ELF-1 (cell line): ENCODE measurements at regions not wholly inside any gene's neighbourhood (a gene's known extent, or its start where the extent isn't known, plus 50 kb on each side); places are given as distances from the start of the nearest gene placed in this dataset.
A peak's percentile ranks its signal among the peaks of the same experiment; 100 is the strongest.
"Not testable (repeated sequence)": the region's sequence is repeated elsewhere in the genome, so short reads cannot be mapped to it uniquely, and the experiment has no call there.

ENCODE experiments used
- DNase-seq: peaks from one replicate; pipeline ENCODE4 v3.0.0-alpha.2; 2016; ENCODE audit warnings: low read depth, low spot score

DNA sequence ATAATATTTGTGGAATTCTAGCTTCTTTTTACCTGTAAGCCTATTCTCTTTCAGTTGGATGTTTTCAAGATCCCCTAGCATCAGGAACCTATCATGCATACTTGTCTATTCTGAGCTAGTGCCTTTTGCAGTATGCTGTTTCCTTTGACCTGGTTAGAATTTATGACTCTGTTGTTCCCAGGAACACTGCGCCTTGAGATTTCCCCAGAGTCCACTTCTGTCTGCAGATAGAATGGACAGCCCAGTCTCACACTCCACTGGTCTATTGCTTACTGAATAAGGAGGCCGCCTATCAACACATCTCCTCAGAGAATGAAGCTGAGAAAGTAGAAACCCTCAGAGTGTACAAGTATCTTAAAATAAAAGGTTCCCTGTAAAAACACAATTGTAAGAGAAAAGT lies 465.1 kb upstream of the GALNTL6 start:
- DNase-seq = no peak

DNA sequence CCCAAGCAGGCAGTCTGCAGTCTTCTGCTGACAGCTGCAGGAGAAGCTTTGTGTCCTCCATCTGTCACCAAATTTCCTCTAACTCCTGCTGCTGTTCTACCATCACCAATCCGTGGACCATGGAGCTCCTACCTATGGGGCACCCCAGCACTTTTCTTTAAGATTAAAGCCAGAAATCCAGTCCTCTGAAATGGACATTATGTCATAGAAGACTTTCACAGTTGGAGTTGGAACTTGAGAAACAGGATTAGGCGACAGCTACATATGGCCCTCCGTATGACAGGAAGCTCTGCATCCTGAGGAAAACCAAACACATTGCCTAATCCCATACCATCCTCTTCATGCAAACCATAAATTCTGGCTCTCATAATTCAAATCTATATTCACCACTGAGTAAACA lies 470.6 kb upstream of the GALNTL6 start:
- no peak for DNase-seq

DNA sequence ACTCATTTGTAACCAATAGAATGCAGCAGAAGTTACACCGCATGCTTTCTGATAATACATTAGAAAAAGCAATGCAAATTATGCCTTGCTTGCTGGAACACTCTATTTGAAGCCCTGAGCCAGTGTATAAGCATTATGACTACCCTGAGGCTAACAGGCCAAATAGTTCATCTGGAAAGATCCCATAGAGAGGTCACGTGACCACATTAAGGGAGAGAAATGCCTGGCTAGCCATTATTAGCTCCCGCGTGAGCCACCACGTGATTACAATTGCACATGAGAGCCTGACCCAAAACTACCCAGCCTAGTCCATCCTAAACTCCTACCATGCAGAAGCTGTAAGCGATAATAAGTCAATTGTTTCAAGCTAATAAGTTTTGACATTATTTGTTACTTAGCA lies 472.9 kb upstream of the GALNTL6 start:
- DNase-seq = no peak

DNA sequence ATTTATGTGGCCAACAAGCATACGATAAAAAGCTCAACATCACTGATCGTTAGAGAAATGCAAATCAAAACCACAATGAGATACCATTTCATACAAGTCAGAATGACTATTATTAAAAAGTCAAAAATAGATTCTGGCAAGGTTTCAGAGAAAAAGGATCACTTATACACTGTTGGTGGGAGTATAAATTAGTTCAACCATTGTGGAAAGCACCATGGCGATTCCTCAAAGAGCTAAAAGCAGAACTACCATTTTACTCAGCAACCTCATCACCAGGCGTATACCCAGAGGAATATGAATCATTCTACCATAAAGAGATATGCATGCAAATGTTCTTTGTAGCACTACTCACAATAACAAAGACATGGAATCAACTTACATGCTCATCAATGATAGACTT lies 478.7 kb upstream of the GALNTL6 start:
- no peak for DNase-seq

DNA sequence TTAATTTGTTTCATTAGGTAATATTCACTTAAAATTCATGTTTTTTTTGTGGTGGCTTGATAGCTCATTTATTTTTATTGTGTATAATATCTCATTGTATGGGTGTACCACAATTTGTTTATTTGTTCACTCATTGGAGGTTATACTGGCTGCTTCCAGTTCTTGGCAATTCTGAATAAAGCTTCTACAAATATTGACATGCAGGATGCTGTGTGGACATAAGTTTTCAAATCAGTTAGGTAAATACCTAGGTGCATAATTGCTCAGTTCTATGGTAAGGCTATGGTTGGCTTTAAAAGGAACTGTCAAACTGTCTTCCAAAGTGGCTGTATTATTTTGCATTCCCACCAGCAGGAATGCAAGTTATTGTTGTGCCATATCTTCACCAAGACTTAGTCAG lies 504.5 kb upstream of the GALNTL6 start:
- DNase-seq = no peak

DNA sequence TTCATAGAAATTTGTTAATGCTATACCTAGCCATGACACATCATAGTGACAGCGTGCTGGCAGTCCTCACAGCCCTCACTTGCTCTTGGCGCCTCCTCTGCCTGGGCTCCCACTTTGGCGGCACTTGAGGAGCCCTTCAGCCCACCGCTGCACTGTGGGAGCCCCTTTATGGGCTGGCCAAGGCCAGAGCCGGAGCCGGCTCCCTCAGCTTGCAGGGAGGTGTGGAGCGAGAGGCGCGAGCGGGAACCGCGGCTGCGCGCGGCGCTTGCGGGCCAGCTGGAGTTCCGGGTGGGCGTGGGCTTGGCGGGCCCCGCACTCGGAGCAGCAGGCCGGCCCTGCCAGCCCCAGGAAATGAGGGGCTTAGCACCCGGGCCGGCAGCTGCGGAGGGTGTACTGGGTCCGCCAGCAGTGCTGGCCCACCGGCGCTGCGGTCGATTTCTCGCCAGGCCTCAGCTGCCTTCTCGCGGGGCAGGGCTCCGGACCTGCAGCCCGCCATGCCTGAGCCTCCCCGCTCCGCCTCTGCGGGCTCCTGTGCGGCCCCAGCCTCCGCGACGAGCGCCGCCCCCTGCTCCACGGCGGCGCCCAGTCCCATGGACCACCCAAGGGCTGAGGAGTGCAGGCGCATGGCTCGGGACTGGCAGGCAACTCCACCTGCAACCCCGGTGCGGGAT lies 515.0 kb upstream of the GALNTL6 start:
- peak; percentile 54 for DNase-seq

DNA sequence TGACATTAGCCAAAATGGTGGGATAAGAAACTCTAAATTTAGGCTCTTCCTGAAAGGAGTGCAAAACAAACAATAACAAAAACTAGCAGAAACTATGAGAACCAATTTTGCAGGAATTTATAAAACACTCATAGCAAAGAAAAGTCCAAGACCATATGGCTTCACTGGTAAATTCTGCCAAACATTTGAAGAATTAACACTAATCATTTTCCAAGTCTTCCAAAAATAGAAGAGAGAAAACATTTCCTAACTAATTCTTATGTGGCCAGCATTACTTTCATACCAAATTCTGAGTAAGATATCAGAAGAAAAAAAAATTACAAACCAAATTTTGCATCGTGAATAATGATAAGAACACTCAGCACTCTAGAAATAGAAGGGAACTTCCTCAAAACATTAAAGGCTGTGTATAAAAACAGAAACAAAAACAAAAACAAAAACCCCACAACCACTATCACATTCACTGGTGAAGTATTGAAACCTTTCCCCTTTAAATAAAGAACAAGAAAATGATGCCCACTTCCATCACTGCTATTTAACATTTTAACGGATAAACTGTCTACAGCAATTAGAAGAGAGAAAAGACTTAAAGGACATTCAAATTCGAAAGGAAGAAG lies 524.3 kb upstream of the GALNTL6 start:
- no peak for DNase-seq

DNA sequence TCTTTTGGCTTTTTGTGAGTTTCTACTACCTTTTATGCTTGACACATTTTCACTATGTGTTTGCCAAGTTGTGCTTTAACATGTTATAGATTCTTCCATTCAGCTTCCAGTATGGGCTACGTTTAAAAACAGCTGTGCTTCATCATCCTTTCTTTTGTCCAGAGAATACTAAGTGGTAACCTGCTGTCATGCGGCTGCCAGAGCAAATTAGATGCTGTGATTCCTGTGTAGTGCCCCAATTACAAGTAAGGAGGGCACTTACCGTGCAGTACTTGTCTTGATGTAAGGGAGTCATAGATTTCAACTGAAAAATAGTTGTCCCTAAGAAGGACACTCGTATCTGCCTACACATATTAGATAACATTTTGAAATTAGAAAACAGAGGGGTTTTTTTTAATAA lies 531.8 kb upstream of the GALNTL6 start:
- no peak for DNase-seq

DNA sequence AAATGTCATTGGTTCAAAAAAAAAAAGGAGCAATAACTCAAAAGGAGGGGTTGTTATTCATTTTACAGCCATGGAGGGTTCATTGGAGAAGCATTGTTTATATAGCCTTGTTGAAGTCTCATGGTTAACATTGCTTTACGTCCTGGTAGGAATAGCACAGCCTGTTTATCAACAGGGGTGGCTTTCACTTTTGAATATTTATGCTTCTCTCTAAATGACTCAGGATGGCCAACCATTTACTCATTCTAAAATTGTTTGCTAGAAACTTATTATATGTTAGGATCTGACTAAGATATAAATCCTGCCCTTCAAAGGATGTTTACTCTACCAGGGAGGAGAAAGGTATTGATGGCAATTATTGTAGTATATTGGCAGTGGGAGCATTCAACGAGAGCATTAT lies 534.1 kb upstream of the GALNTL6 start:
- no peak for DNase-seq

DNA sequence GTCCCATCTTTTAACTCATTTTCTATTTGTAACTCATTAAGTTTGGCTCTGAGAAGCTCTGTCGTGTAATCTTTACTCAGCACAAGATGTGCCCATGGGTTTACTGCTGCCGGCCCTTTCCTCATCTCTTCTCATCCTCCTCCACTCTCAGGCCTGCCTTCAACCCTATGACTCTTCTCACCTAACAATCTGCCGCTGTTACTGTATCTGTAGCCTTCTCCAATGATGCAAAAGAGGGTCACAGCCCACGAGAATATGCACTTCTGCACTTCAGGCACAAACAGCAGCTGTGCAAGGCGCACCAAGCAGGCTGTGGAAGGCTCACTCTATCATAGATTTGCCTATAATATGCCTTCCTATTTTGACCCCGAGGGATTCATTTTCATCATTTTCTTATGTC lies 546.5 kb upstream of the GALNTL6 start:
- DNase-seq = no peak

DNA sequence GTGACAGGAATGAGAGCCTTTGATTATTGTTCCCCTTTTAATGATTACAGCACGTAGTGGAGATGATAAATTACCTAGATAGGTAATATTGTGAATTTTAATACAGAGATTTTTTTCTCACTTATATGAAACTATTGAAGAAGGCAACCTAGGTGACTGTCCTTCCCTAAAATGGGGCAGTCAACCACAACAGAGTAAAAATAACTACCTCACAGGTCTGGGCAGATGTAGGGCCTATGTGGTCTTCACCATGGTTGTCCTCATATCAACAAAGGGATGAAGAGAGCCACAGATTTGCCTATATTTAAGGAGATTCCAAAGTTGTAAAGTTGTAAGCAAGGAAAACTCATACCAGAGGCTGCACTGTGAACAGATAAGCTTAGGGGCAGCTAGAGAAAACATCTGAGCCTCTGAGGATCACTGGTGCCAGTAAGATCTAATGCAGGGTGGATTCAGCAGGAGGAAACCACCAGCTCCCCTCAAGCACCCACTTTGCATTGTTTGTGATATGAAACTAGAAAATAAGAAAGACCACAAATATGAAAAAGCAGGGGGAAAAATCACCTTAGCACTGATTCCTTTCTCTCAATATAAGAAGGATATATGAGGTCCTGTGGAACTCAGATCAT lies 547.9 kb upstream of the GALNTL6 start:
- no peak for DNase-seq

DNA sequence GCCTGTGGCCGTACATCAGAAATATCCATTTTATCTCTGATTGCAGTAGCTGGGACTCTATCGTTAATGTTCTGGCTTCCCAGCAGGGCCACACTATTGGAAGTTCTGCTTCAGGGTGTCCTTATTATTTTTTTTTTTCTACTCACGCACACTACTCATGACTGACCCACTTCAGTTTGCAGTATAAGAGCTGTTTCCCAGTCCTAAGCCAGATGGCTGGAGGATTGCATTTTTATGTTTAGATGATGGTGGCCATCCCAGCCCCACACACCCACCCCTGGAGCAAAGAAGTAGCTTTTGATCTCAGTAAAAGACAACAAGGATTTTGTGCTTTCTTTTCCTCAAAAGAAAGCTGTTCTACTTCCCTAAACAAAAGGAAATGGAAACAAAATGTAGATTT lies 557.0 kb upstream of the GALNTL6 start:
- DNase-seq = peak; percentile 1

DNA sequence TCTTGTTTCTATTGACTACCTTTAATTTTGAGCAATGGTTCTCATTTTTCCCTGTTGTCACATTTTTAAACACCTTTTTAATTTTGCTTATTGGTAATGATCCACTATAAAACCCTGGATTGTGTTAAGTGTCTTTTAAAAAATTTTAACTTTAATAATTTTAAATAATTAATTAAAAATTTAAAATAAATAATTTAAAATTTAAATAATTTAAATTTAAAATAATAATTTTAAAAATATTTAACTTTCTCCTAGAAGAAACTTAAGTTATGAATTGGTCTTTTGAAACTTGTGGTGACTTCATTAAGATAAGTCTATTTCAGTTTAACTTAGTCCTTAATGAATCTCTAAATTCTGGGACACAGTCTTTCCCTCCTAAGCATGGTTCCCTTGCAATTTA lies 566.3 kb upstream of the GALNTL6 start:
- DNase-seq = no peak

DNA sequence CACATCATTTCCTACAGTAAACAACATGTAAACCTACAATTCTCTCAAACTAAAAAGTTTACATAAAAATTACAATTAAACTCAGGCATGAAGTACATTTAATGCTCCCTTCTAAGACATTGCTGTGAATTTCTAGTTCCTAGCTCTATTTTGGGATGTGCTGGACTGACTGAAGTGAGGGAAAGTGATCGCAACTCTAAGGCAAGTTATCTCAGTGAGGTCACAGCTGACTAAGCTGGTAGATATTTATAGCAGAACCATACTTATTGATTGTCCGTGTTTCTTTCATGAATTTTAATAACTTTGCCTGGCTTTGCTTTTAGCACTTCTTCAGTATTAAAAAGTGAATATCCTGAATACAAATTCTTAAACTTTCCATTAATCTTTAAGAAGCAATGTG lies 570.4 kb upstream of the GALNTL6 start:
- DNase-seq = no peak

DNA sequence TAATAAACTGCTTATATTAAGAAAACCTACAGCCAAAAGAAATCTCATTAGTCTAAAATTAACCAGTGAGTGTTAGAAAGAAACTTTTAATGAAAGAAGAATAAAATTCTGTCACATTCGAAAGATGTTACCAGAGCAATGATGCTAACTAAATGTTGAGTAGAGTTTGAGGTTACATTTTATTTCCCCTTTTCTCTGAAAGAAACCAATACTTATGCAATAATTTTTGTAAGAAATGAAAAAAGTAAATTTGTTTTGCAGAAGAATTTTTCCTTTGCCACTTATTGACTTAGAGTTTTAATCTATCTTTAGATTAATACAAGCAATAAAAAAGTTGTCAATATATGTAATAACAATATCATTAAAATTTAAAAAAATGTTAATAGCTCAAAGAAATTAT lies 574.0 kb upstream of the GALNTL6 start:
- DNase-seq = no peak

DNA sequence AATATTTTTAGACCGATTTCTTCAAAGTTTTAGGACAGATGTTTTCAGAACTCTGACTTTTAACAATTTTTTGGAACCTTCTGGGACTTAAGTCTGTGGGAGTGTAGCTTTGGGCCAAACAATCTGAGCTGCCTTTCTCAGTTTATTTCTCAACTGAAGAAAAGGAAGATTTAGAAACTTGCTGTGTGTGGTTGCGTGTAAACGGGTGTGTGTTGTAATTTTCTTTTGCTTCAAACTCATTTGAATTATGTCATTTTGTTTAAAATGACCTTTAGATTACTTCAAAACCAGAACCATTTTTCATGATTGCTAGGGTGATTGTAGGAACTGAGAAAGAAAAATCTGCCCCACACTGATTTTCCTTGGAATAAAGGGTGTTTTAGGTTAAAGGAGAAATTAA lies 577.7 kb upstream of the GALNTL6 start:
- no peak for DNase-seq

DNA sequence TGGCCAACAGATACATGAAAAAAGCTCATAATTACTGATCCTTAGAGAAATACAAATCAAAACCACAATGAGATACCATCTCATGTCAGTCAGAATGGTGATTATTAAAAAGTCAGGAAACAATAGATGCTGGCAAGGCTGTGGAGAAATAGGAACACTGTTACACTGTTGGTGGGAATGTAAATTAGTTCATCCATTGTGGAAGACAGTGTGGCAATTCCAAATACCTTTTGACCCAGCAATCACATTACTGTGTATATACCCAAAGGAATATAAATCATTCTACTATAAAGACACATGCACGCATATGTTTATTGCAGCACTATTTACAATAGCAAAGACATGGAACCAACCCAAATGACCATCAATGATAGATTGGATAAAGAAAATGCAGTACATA lies 583.9 kb upstream of the GALNTL6 start:
- DNase-seq = not testable (repeated sequence)

DNA sequence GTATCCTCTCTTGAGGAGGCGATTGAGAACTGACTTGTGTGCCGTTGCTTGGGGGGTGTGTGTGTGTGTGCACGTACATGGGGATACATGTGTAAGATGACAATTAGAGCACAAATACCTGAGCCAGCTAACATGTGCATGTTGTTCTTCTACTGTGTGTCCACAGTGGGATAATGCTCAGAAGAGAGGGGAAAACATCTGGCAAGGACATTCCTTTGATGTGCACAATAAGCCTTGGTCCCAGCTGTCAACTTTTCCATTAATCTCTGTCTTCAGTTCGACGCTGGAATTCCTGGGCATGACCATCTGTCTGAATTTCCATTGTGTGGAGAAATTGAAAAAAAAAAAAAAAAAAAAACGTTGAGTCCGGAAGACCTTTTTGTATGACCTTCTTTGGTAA lies 592.0 kb upstream of the GALNTL6 start:
- DNase-seq = no peak

DNA sequence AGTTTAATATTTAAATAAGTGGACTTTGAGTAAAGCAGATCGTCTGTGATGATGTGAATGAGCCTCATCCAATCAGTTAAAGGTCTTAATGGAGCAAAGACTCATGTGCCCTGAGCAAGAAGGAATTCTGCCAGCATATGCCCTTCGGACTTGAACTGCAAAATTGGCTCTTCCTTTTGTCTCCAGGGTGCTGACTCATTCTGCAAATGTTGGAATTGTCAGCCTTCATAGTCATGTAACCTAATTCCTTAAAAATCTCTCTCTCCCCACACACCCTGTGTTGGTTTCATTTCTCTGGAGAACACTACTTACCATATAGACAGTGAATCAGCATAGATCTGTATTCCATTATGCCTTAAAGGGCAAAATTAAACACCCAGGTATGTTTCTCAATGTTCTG lies 609.8 kb upstream of the GALNTL6 start:
- DNase-seq = no peak

DNA sequence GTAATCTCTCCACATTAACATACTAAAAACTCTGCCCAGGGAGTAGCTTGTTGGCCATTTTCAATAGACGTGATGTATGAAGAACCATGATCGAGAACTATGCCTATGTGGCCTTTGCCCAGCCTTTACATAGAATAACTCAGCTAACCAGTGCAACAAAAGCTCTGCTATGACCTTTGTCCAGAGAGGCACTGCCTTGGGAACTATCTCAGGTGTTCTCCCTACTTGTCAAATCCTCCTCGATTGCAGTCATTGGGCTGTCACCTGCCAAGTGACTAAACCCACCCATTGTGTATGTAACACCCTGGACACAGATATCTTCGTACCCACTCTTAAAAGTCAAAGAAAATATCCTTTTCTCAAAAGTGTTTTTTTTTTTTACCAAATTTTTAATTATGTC lies 610.3 kb upstream of the GALNTL6 start:
- no peak for DNase-seq

DNA sequence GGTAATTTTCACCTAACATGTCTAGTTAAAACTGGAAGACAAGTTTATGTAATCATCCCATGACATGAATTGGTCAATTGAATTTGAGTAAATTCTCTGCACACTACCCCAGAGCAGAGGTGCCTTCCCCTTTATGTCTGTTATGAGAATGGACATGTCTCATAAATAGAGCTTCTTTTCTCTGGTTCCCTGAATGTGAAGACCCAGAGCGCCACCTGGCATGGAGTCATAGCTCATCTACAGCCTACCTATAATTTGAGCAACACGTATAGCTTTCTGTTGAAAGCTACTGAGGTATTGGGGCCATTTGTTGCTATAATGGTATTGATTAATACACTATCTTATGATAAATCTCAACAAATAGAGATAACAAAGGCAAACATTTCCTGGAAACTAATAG lies 626.5 kb upstream of the GALNTL6 start:
- DNase-seq = no peak

DNA sequence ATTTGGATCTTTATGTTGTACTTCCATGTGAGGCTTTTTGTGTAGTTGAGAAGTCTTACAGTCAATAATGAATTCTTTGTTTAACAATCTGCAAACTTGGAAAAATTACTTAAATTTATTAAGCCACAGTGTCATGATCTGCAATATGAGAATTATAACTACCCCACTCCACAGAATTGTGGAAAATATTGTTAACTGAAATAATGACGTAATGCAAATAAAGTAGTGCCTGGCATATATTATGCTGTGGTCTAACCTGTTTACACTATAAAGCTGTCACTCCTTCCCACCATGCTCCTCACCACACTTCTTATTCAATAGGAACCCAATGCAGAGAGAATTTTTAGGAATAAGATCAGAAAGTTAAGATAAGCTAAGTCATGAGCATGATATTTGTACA lies 632.1 kb upstream of the GALNTL6 start:
- DNase-seq = no peak

DNA sequence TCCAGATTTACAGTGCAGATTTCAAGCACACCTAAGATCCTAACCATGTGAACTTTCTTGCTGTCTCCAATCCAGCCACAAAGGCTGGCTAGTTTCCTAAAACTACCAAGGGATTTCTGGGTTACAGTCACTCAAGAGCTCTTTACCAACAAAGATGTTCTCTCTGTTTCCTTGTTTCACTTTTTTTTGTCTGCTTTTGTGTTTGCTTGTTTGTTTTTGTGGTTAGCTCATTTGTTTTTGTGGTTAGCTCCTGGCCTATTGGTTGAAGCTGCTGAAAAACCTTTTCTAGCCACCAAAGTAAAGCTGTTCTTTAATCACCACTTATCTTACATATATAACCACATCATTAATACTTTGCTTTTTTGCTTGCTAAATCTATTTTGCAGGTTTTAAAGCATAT lies 642.5 kb upstream of the GALNTL6 start:
- DNase-seq = no peak

DNA sequence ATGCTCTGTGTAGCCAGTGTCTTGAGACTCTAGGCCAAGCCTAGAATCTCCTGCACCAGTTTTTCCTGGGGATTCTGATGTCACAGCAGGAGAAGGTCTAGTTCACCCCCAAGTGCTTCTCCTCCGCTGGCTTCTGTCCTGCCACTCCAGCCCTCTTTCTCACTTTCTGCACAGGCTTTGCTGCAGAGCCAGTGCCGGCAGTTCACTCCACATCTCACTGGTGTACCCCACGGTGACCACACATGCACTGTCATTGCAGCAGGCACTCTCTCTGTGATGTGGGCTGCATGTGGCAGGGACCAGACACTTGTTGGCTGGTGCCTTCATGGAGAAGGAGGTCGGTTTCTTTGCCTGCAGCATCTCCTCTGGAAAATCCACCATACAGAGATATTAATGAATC lies 643.8 kb upstream of the GALNTL6 start:
- no peak for DNase-seq
